IMR-90 (cell line): ENCODE measurements at regions not wholly inside any gene's neighbourhood (a gene's known extent, or its start where the extent isn't known, plus 50 kb on each side); places are given as distances from the start of the nearest gene placed in this dataset.
A peak's percentile ranks its signal among the peaks of the same experiment; 100 is the strongest.

ENCODE experiments used
- ATAC-seq: fragments of 200-7000 bp; cut with Tn5 transposase; 2 replicates; pipeline ENCODE4 v1.9.1; 2020; ENCODE audit warnings: low read depth, mild to moderate bottlenecking, moderate library complexity
- BruUV-seq: library from RNA; stranded (reverse); fragments of 400-500 nt; replicated peaks from 2 replicates; lab custom pipeline; 2021; lab: Mats Ljungman, UMichigan
- CTCF ChIA-PET: fragments of 300-600 bp; formaldehyde crosslinking; extraction: SDS; loops from one replicate; lab custom pipeline; 2021; ENCODE audit warnings: antibody characterized with exemption; lab: Yijun Ruan, JAX
- POLR2A ChIA-PET: fragments of 300-600 bp; sonication (Branson Sonifier 250); formaldehyde crosslinking; loops from one replicate; lab custom pipeline; 2022; ENCODE audit warnings: antibody characterized with exemption; ENCODE audit not compliant: unreplicated experiment; lab: Charles Lee
- DNase-seq: peaks from one replicate; pipeline ENCODE4 v3.0.0; 2013
- H2AFZ ChIP-seq: replicated peaks from 2 replicates; pipeline ENCODE3; 2013; ENCODE audit warnings: low read length, mild to moderate bottlenecking; ENCODE audit not compliant: poor library complexity
- H2AK5ac ChIP-seq: 2 replicates; pipeline ENCODE4 v1.6.1; 2013; ENCODE audit warnings: low read depth, low read length, inconsistent platforms
- H2AK9ac ChIP-seq: replicated peaks from 2 replicates; pipeline ENCODE3; 2013; ENCODE audit warnings: mild to moderate bottlenecking, low read depth, low read length, moderate library complexity; ENCODE audit not compliant: poor library complexity
- H2BK120ac ChIP-seq: 2 replicates; pipeline ENCODE4 v1.6.1; 2013; ENCODE audit warnings: low read depth, low read length, inconsistent platforms
- H2BK15ac ChIP-seq: 3 replicates; pipeline ENCODE4 v1.6.1; 2013; ENCODE audit warnings: low read depth, low read length, inconsistent platforms
- H2BK20ac ChIP-seq: 2 replicates; pipeline ENCODE4 v1.6.1; 2013; ENCODE audit warnings: low read depth, mild to moderate bottlenecking, inconsistent platforms, low read length, moderate library complexity
- H2BK5ac ChIP-seq: 2 replicates; pipeline ENCODE4 v1.6.1; 2013; ENCODE audit warnings: mild to moderate bottlenecking, low read depth, low read length, inconsistent platforms; ENCODE audit not compliant: poor library complexity, severe bottlenecking
- H3K14ac ChIP-seq: replicated peaks from 2 replicates; pipeline ENCODE4 v1.6.1; 2013; ENCODE audit warnings: low read depth, low read length, inconsistent platforms
- H3K18ac ChIP-seq: 2 replicates; pipeline ENCODE4 v1.6.1; 2013; ENCODE audit warnings: low read depth, low read length, control low read depth
- H3K23ac ChIP-seq: 2 replicates; pipeline ENCODE4 v1.6.1; 2013; ENCODE audit warnings: low read depth, low read length, inconsistent platforms
- H3K27ac ChIP-seq: 2 replicates; pipeline ENCODE4 v1.5.1; 2013; ENCODE audit warnings: mild to moderate bottlenecking, control low read depth, low read length; ENCODE audit not compliant: insufficient read depth
- H3K27me3 ChIP-seq: 2 replicates; pipeline ENCODE4 v1.6.1; 2013; ENCODE audit warnings: low read length; ENCODE audit not compliant: control insufficient read depth, insufficient read depth
- H3K36me3 ChIP-seq: 2 replicates; pipeline ENCODE4 v1.6.1; 2013; ENCODE audit warnings: low read length, mixed read lengths; ENCODE audit not compliant: control insufficient read depth, insufficient read depth
- H3K4ac ChIP-seq: 2 replicates; pipeline ENCODE4 v1.6.1; 2013; ENCODE audit warnings: low read depth, low read length, inconsistent platforms
- H3K4me1 ChIP-seq: 2 replicates; pipeline ENCODE4 v1.6.1; 2013; ENCODE audit warnings: low read length, mixed read lengths; ENCODE audit not compliant: control insufficient read depth, insufficient read depth
- H3K4me2 ChIP-seq: 2 replicates; pipeline ENCODE4 v1.6.1; 2013; ENCODE audit warnings: low read depth, mild to moderate bottlenecking, control low read depth, low read length, moderate library complexity
- H3K4me3 ChIP-seq: 2 replicates; pipeline ENCODE4 v1.5.1; 2013; ENCODE audit warnings: low read depth, mild to moderate bottlenecking, control low read depth, low read length, moderate library complexity; ENCODE audit not compliant: insufficient read depth
- H3K56ac ChIP-seq: 2 replicates; pipeline ENCODE4 v1.6.1; 2013; ENCODE audit warnings: low read length, inconsistent platforms; ENCODE audit not compliant: insufficient read depth; ENCODE audit errors: extremely low read depth
- H3K79me1 ChIP-seq, 2 experiments: 2 replicates each; pipeline ENCODE4 v1.6.1; 2013; ENCODE audit warnings: low read length in 2 of 2, inconsistent platforms in 1 of 2, low read depth in 1 of 2
- H3K9ac ChIP-seq: 2 replicates; pipeline ENCODE4 v1.6.1; 2013; ENCODE audit warnings: low read depth, low read length, control low read depth
- H3K9me1 ChIP-seq: 2 replicates; pipeline ENCODE4 v1.6.1; 2013; ENCODE audit warnings: low read length, inconsistent platforms; ENCODE audit not compliant: insufficient read depth
- H3K9me3 ChIP-seq: 2 replicates; pipeline ENCODE4 v1.6.1; 2013; ENCODE audit warnings: low read length; ENCODE audit not compliant: control insufficient read depth, insufficient read depth
- H4K20me1 ChIP-seq: 2 replicates; pipeline ENCODE4 v1.6.1; 2013; ENCODE audit warnings: low read length, inconsistent platforms; ENCODE audit not compliant: insufficient read depth
- H4K5ac ChIP-seq: 2 replicates; pipeline ENCODE4 v1.6.1; 2013; ENCODE audit warnings: mild to moderate bottlenecking, low read depth, low read length, control low read depth
- H4K8ac ChIP-seq, 2 experiments: 2 replicates each; pipeline ENCODE4 v1.6.1; 2013; ENCODE audit warnings: low read depth in 2 of 2, low read length in 2 of 2, control low read depth in 1 of 2, inconsistent platforms in 1 of 2
- H4K91ac ChIP-seq: 2 replicates; pipeline ENCODE4 v1.6.1; 2013; ENCODE audit warnings: low read depth, low read length, inconsistent platforms; ENCODE audit not compliant: insufficient read depth
- WGBS, 2 experiments: methylation state at CpG; one replicate each; pipeline versions ENCODE4 v1.1.5 to v1.1.7; 2013; ENCODE audit warnings: missing lambda C conversion rate in 2 of 2; ENCODE audit not compliant: insufficient read length in 1 of 2; ENCODE audit errors: extremely low coverage in 2 of 2; 5-methylcytosine and 5-hydroxymethylcytosine counted together
- dilution Hi-C: fragments of 300-500 bp; cut with HindIII; formaldehyde crosslinking; loops from one replicate; pipeline ENCODE4 v1.14.3; 2018; ENCODE audit warnings: low sequenced_read_pairs; ENCODE audit not compliant: unreplicated experiment
- in situ Hi-C: fragments of 300-500 bp; cut with MboI; formaldehyde crosslinking; loops from 3 replicates; pipeline ENCODE4 v1.14.3; 2019; ENCODE audit warnings: low sequenced_read_pairs, inconsistent platforms, mixed read lengths
- intact Hi-C: fragments of 100-400 bp; cut with micrococcal nuclease; formaldehyde crosslinking; loops from 2 replicates; pipeline ENCODE4 v1.10.0; 2022
- TF ChIP-seq, protein P1 (sequence below): conservative IDR thresholded peaks from 2 replicates; pipeline ENCODE4 v1.5.1; 2012; ENCODE audit warnings: mild to moderate bottlenecking, low read depth, low read length, improper control_type of control experiment

DNA sequence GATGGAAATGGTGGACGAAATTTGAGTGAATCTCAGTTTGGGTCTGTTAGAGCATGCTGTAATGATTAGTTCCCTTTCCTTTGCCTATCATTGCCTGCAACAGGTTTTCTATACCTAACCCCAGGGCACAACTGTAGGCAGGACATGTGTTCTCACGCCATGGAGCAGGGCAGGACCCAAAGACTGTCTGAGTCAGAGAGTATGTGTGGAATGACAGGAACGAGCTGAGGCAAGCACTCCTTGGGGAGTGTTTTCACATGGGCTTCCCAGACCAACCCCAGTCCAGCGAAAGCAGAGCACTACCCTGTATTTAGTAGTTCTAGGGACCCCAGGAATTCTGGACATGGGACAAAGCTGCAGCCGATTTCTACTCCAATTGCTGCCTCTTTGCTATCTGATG lies 234.2 kb downstream of the HACE1 start:
- TF ChIP-seq, protein P1, sequence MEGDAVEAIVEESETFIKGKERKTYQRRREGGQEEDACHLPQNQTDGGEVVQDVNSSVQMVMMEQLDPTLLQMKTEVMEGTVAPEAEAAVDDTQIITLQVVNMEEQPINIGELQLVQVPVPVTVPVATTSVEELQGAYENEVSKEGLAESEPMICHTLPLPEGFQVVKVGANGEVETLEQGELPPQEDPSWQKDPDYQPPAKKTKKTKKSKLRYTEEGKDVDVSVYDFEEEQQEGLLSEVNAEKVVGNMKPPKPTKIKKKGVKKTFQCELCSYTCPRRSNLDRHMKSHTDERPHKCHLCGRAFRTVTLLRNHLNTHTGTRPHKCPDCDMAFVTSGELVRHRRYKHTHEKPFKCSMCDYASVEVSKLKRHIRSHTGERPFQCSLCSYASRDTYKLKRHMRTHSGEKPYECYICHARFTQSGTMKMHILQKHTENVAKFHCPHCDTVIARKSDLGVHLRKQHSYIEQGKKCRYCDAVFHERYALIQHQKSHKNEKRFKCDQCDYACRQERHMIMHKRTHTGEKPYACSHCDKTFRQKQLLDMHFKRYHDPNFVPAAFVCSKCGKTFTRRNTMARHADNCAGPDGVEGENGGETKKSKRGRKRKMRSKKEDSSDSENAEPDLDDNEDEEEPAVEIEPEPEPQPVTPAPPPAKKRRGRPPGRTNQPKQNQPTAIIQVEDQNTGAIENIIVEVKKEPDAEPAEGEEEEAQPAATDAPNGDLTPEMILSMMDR = no peak
- POLR2A ChIA-PET = no interaction called here
- H3K4ac ChIP-seq = no peak overlapping the region
- peak; percentile 16 for DNase-seq
- H4K8ac ChIP-seq = no peak overlapping the region
- H3K36me3 ChIP-seq = no peaks in the 10 kb centered on the region
- no peaks in the 10 kb centered on the region; the same call in 1 of the 2 replicates for H3K27me3 ChIP-seq
- no peak overlapping the region for H2BK120ac ChIP-seq
- intact Hi-C loops = no loop called here
- H3K79me1 ChIP-seq = no peaks in the 10 kb centered on the region
- H2AK5ac ChIP-seq = no peak overlapping the region
- BruUV-seq = no TSS peak
- peak overlapping the region; percentile 71 for H2AFZ ChIP-seq
- H2BK20ac ChIP-seq = no peak overlapping the region
- no peak overlapping the region for H4K91ac ChIP-seq
- H3K56ac ChIP-seq = no peak overlapping the region
- H2BK15ac ChIP-seq = no peak overlapping the region
- no peak overlapping the region for H3K9ac ChIP-seq
- H3K4me2 ChIP-seq = no peak overlapping the region
- dilution Hi-C loops = no loop called here
- in situ Hi-C loops = no loop called here
- CTCF ChIA-PET = interaction anchor here (0.7 kb wide), 1 partner anchor 656 kb away, joined by 3 read pairs; no protein-coding TSS in a partner anchor
- H3K9me1 ChIP-seq = no peaks in the 10 kb centered on the region
- H3K18ac ChIP-seq = no peak overlapping the region
- ATAC-seq = peak; percentile 81
- no peaks in the 10 kb centered on the region for H3K4me1 ChIP-seq
- no peak overlapping the region for H4K5ac ChIP-seq
- WGBS, 2 experiments = no CpG with 5 or more reads among the region's 5 CpGs
- no peaks in the 10 kb centered on the region for H4K20me1 ChIP-seq
- no peak overlapping the region for H3K27ac ChIP-seq
- H2BK5ac ChIP-seq = no peak overlapping the region
- no peak overlapping the region for H3K14ac ChIP-seq
- H3K4me3 ChIP-seq = no peak overlapping the region
- no peak overlapping the region for H3K23ac ChIP-seq
- H2AK9ac ChIP-seq = no peak overlapping the region
- H3K9me3 ChIP-seq = no peaks in the 10 kb centered on the region
